HEK293 (cell line): ENCODE measurements at regions not wholly inside any gene's neighbourhood (a gene's known extent, or its start where the extent isn't known, plus 50 kb on each side); places are given as distances from the start of the nearest gene placed in this dataset.

Experiments
- CTCF ChIP-seq: fragments of 450-650 bp; formaldehyde crosslinking; IDR thresholded peaks from 2 replicates; pipeline ENCODE4 v1.5.1; 2016; ENCODE audit warnings: missing biosample characterization, missing genetic modification characterization
- SCRT1 ChIP-seq: fragments of 450-650 bp; formaldehyde crosslinking; IDR thresholded peaks from 2 replicates; pipeline ENCODE4 v1.5.1; 2016; ENCODE audit warnings: missing biosample characterization, missing genetic modification characterization, borderline replicate concordance
- SP3 ChIP-seq: fragments of 450-650 bp; formaldehyde crosslinking; IDR thresholded peaks from 2 replicates; pipeline ENCODE4 v1.5.1; 2016; ENCODE audit warnings: missing biosample characterization, missing genetic modification characterization
- ZBTB21 ChIP-seq: fragments of 450-650 bp; formaldehyde crosslinking; IDR thresholded peaks from 2 replicates; pipeline ENCODE4 v1.5.1; 2017; ENCODE audit warnings: missing biosample characterization, missing genetic modification characterization
- ZBTB7A ChIP-seq: fragments of 450-650 bp; formaldehyde crosslinking; IDR thresholded peaks from 2 replicates; pipeline ENCODE4 v1.5.1; 2016; ENCODE audit warnings: low read depth, missing biosample characterization, missing genetic modification characterization
- ZBTB8A ChIP-seq: fragments of 450-650 bp; formaldehyde crosslinking; IDR thresholded peaks from 2 replicates; pipeline ENCODE4 v1.5.1; 2016; ENCODE audit warnings: missing biosample characterization, missing genetic modification characterization
- ZNF132 ChIP-seq: fragments of 450-650 bp; formaldehyde crosslinking; IDR thresholded peaks from 2 replicates; pipeline ENCODE4 v1.5.1; 2017; ENCODE audit warnings: missing biosample characterization, missing genetic modification characterization, borderline replicate concordance
- ZNF274 ChIP-seq, 2 experiments: fragments of 200-500 bp in 1 of 2; fragments of 450-650 bp in 1 of 2; sonication (Bioruptor generic) in 1 of 2; formaldehyde crosslinking in 1 of 2; IDR thresholded peaks; 2 replicates each; pipeline versions ENCODE4 v1.5.1 to v1.6.1; 2014 to 2016; ENCODE audit warnings: borderline replicate concordance in 1 of 2, inconsistent platforms in 1 of 2, low read length in 1 of 2, missing biosample characterization in 1 of 2, missing genetic modification characterization in 1 of 2
- ZNF561 ChIP-seq: fragments of 450-650 bp; IDR thresholded peaks from 2 replicates; pipeline ENCODE4 v1.5.1; 2018; ENCODE audit warnings: missing biosample characterization, missing genetic modification characterization, borderline replicate concordance
- ZNF707 ChIP-seq: fragments of 450-650 bp; formaldehyde crosslinking; IDR thresholded peaks from 2 replicates; pipeline ENCODE4 v1.5.1; 2016; ENCODE audit warnings: missing biosample characterization, missing genetic modification characterization
- TF ChIP-seq, protein P1 (sequence below): fragments of 450-650 bp; formaldehyde crosslinking; IDR thresholded peaks from 2 replicates; pipeline ENCODE4 v1.5.1; 2016; ENCODE audit warnings: missing biosample characterization, missing genetic modification characterization
- TF ChIP-seq, protein P2 (sequence below): fragments of 450-650 bp; formaldehyde crosslinking; IDR thresholded peaks from 2 replicates; pipeline ENCODE4 v1.5.1; 2016; ENCODE audit warnings: missing biosample characterization, missing genetic modification characterization

- TF ChIP-seq SP3 = no peak
- no peak for TF ChIP-seq CTCF (tag by site-specific recombination)
- TF ChIP-seq ZNF274 (IDR thresholded peaks at IDR 0.05; ENCODE audit: low read length) = no peak
- no peak for TF ChIP-seq ZNF274 (tag by site-specific recombination; IDR thresholded peaks at IDR 0.05; ENCODE audit: borderline replicate concordance)
- TF ChIP-seq ZNF707 (tag by site-specific recombination) = no peak
- TF ChIP-seq SCRT1 (tag by site-specific recombination) = no peak
- TF ChIP-seq ZBTB8A (tag by site-specific recombination) = no peak
- TF ChIP-seq ZNF132 = no peak
- TF ChIP-seq, protein P1, sequence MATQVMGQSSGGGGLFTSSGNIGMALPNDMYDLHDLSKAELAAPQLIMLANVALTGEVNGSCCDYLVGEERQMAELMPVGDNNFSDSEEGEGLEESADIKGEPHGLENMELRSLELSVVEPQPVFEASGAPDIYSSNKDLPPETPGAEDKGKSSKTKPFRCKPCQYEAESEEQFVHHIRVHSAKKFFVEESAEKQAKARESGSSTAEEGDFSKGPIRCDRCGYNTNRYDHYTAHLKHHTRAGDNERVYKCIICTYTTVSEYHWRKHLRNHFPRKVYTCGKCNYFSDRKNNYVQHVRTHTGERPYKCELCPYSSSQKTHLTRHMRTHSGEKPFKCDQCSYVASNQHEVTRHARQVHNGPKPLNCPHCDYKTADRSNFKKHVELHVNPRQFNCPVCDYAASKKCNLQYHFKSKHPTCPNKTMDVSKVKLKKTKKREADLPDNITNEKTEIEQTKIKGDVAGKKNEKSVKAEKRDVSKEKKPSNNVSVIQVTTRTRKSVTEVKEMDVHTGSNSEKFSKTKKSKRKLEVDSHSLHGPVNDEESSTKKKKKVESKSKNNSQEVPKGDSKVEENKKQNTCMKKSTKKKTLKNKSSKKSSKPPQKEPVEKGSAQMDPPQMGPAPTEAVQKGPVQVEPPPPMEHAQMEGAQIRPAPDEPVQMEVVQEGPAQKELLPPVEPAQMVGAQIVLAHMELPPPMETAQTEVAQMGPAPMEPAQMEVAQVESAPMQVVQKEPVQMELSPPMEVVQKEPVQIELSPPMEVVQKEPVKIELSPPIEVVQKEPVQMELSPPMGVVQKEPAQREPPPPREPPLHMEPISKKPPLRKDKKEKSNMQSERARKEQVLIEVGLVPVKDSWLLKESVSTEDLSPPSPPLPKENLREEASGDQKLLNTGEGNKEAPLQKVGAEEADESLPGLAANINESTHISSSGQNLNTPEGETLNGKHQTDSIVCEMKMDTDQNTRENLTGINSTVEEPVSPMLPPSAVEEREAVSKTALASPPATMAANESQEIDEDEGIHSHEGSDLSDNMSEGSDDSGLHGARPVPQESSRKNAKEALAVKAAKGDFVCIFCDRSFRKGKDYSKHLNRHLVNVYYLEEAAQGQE (tag by site-specific recombination) = no peak
- TF ChIP-seq ZBTB7A (tag by site-specific recombination) = no peak
- no peak for TF ChIP-seq ZBTB21 (tag by site-specific recombination)
- no peak for TF ChIP-seq ZNF561 (tag by site-specific recombination)
- TF ChIP-seq, protein P2, sequence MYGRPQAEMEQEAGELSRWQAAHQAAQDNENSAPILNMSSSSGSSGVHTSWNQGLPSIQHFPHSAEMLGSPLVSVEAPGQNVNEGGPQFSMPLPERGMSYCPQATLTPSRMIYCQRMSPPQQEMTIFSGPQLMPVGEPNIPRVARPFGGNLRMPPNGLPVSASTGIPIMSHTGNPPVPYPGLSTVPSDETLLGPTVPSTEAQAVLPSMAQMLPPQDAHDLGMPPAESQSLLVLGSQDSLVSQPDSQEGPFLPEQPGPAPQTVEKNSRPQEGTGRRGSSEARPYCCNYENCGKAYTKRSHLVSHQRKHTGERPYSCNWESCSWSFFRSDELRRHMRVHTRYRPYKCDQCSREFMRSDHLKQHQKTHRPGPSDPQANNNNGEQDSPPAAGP (tag by site-specific recombination) = no peak
These were observed 1101.4 kb downstream of the ADGRL3 start for GRCh38 chr4:62301500-62301899.
